ENCODE measurements at regions not wholly inside any gene's neighbourhood (a gene's known extent, or its start where the extent isn't known, plus 50 kb on each side); places are given as distances from the start of the nearest gene placed in this dataset.

DNA sequence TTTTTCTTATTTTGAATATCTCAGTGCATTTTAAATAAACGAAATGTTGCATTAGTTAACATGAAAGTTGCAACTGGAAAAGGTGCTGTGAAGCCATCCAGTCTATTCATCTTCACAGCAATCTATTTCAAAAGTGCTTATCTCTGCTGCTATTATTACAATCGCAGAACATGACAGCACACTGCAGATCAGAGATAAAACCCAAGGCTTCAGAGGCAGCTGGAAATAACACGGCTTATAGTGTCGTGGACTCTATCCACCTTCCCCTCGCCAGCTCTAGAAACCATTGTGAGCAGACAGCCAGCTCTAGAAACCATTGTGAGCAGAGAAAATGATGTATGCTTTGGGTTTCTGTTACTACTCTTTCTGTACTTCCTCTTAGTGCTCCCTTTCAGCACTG, 1140.8 kb upstream of the CELF4 start:
- BruUV-seq (replicated peaks): no TSS peak
- H3K9me3 ChIP-seq (replicated peaks; ENCODE audit: control insufficient read depth, insufficient read depth, low read length): no peaks in the 10 kb centered on the region; the same call in 1 of the 3 replicates
- H3K9ac ChIP-seq (ENCODE audit: control insufficient read depth, insufficient read depth, low read length): no peak overlapping the region
- SMC1A ChIA-PET (ENCODE audit: uncharacterized antibody, unreplicated experiment): no interaction called here
- no peak for FAIRE-seq
- RAD21 ChIA-PET (ENCODE audit: unreplicated experiment): no interaction called here
- no peak overlapping the region for H3K4me2 ChIP-seq (ENCODE audit: control insufficient read depth, insufficient read depth)
- no peaks in the 10 kb centered on the region for H4K20me1 ChIP-seq (ENCODE audit: control insufficient read depth, insufficient read depth)
- 27% methylated on average over 5 of the region's 5 CpGs for WGBS (ENCODE audit: insufficient coverage, insufficient replicate concordance, low lambda C conversion rate, missing lambda C conversion rate)
- POLR2A ChIA-PET: no interaction called here
- H3K36me3 ChIP-seq (ENCODE audit: control insufficient read depth in 2 of 2, insufficient read depth in 2 of 2, low read length in 1 of 2): no peaks in the 10 kb centered on the region
- TF ChIP-seq JUND (IDR thresholded peaks at IDR 0.05; ENCODE audit: low read depth, low read length): no peak
- no peak for TF ChIP-seq SREBF2 (IDR thresholded peaks at IDR 0.05; ENCODE audit: low read length)
- H3K79me2 ChIP-seq (ENCODE audit: control insufficient read depth, insufficient read depth, low read length): no peaks in the 10 kb centered on the region
- no peaks in the 10 kb centered on the region for H3K4me1 ChIP-seq (ENCODE audit: control insufficient read depth, insufficient read depth, low read length)
- intact Hi-C loops (cut with micrococcal nuclease; ENCODE audit: unreplicated experiment) (no loop called here), in situ Hi-C loops (cut with MboI) (no loop called here)
- no peak overlapping the region for H3K27ac ChIP-seq (ENCODE audit: control insufficient read depth, insufficient read depth)
- CTCF ChIA-PET: no interaction called here
- no peak for DNase-seq (ENCODE audit: low read depth, low spot score)
- H2AFZ ChIP-seq (ENCODE audit: control insufficient read depth, low read depth, low read length): no peak overlapping the region
- H3K4me3 ChIP-seq: no peak overlapping the region
- ATAC-seq: no peak
- H3K27me3 ChIP-seq (replicated peaks in 1 of 2; ENCODE audit: control insufficient read depth in 2 of 2, insufficient read depth in 2 of 2, low read length in 1 of 2): no peaks in the 10 kb centered on the region

DNA sequence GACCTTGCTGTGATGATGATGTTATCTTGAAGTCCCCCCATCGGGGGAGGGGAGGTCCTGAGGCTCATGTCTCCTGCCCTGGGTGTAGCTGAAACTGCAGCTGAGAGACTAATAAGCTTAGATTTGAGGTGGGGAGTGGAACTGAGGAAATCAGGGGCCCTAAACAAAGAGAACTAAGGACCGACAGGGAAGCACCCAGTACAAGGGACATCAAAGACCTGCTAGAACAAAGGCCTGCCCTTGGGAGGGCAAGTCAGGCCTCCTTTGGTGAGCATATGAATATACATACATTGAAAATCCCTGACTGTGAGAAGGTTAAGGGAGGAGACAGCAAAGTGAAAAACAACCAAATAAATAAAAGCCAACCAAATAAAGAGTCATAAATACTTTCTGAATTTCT, 1132.5 kb upstream of the CELF4 start:
- no peak overlapping the region for H3K27ac ChIP-seq (ENCODE audit: control insufficient read depth, insufficient read depth)
- POLR2A ChIA-PET: no interaction called here
- no peak overlapping the region for H3K4me3 ChIP-seq
- H3K4me2 ChIP-seq (ENCODE audit: control insufficient read depth, insufficient read depth): no peak overlapping the region
- intact Hi-C loops (cut with micrococcal nuclease; ENCODE audit: unreplicated experiment) (no loop called here), in situ Hi-C loops (cut with MboI) (no loop called here)
- H3K27me3 ChIP-seq (replicated peaks in 1 of 2; ENCODE audit: control insufficient read depth in 2 of 2, insufficient read depth in 2 of 2, low read length in 1 of 2): no peaks in the 10 kb centered on the region
- no peak overlapping the region for H2AFZ ChIP-seq (ENCODE audit: control insufficient read depth, low read depth, low read length)
- RAD21 ChIA-PET (ENCODE audit: unreplicated experiment): no interaction called here
- SMC1A ChIA-PET (ENCODE audit: uncharacterized antibody, unreplicated experiment): interaction anchor here (0.9 kb wide), 1 partner anchor 357 kb away, joined by 3 read pairs; no protein-coding TSS in a partner anchor
- DNase-seq (ENCODE audit: low read depth, low spot score) (no peak), ATAC-seq (no peak), FAIRE-seq (no peak)
- H3K79me2 ChIP-seq (ENCODE audit: control insufficient read depth, insufficient read depth, low read length): no peaks in the 10 kb centered on the region
- no peak for TF ChIP-seq ZNF24 (IDR thresholded peaks at IDR 0.05)
- no peaks in the 10 kb centered on the region for H3K9me3 ChIP-seq (replicated peaks; ENCODE audit: control insufficient read depth, insufficient read depth, low read length)
- no peaks in the 10 kb centered on the region for H3K36me3 ChIP-seq (ENCODE audit: control insufficient read depth in 2 of 2, insufficient read depth in 2 of 2, low read length in 1 of 2)
- H4K20me1 ChIP-seq (ENCODE audit: control insufficient read depth, insufficient read depth): no peaks in the 10 kb centered on the region
- CTCF ChIA-PET: no interaction called here
- H3K9ac ChIP-seq (ENCODE audit: control insufficient read depth, insufficient read depth, low read length): no peak overlapping the region
- no TSS peak for BruUV-seq (replicated peaks)
- no peaks in the 10 kb centered on the region for H3K4me1 ChIP-seq (ENCODE audit: control insufficient read depth, insufficient read depth, low read length)
- WGBS (ENCODE audit: insufficient coverage, insufficient replicate concordance, low lambda C conversion rate, missing lambda C conversion rate): 0% methylated on average over 2 of the region's 2 CpGs

Data from GM12878 (cell line).